ENCODE measurements at regions not wholly inside any gene's neighbourhood (a gene's known extent, or its start where the extent isn't known, plus 50 kb on each side); places are given as distances from the start of the nearest gene placed in this dataset.
A peak's percentile ranks its signal among the peaks of the same experiment; 100 is the strongest.

DNA sequence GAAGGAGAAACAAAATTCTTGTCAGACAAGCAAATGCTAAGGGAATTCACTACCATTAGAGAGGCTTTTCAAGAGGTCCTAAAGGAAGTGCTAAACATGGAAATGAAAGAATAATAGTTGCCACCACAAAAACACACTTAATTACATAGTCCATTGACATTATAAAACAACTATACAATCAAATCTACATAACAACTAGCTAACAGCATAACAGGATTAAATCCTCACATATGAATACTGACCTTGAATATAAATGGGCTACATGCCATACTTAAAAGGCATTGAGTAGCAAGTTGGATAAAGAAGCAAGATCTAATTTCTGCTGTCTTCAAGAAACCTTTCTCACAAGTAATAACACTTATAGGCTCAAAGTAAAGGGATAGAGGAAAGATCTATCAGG, 811.5 kb upstream of the CITED2 start:
- no peak overlapping the region for H3K4me3 ChIP-seq (ENCODE audit: insufficient read depth, low read length)
- no peaks in the 10 kb centered on the region for H4K20me1 ChIP-seq (ENCODE audit: insufficient read depth, low read length)
- peaks cover 18% of the 10 kb centered on the region for H3K4me1 ChIP-seq (ENCODE audit: insufficient read depth, low read length)
- no peaks in the 10 kb centered on the region for H3K79me2 ChIP-seq (ENCODE audit: insufficient read depth, low read length)
- no peaks in the 10 kb centered on the region for H3K36me3 ChIP-seq (ENCODE audit: insufficient read depth, low read length)
- H3K9me3 ChIP-seq (ENCODE audit: low read depth, low read length): no peaks in the 10 kb centered on the region
- TF ChIP-seq, protein P1, sequence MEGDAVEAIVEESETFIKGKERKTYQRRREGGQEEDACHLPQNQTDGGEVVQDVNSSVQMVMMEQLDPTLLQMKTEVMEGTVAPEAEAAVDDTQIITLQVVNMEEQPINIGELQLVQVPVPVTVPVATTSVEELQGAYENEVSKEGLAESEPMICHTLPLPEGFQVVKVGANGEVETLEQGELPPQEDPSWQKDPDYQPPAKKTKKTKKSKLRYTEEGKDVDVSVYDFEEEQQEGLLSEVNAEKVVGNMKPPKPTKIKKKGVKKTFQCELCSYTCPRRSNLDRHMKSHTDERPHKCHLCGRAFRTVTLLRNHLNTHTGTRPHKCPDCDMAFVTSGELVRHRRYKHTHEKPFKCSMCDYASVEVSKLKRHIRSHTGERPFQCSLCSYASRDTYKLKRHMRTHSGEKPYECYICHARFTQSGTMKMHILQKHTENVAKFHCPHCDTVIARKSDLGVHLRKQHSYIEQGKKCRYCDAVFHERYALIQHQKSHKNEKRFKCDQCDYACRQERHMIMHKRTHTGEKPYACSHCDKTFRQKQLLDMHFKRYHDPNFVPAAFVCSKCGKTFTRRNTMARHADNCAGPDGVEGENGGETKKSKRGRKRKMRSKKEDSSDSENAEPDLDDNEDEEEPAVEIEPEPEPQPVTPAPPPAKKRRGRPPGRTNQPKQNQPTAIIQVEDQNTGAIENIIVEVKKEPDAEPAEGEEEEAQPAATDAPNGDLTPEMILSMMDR (IDR thresholded peaks at IDR 0.05; ENCODE audit: extremely low read depth, low read depth, low read length): no peak
- H2AFZ ChIP-seq (ENCODE audit: low read length): no peak overlapping the region
- H3K27me3 ChIP-seq (ENCODE audit: insufficient read depth, low read length): no peaks in the 10 kb centered on the region
- no peak overlapping the region for H3K4me2 ChIP-seq (ENCODE audit: insufficient read depth, low read length)
- no peak for DNase-seq (ENCODE audit: insufficient read length, low spot score, missing footprints)
- no peak overlapping the region for H3K27ac ChIP-seq (ENCODE audit: low read depth, low read length)

DNA sequence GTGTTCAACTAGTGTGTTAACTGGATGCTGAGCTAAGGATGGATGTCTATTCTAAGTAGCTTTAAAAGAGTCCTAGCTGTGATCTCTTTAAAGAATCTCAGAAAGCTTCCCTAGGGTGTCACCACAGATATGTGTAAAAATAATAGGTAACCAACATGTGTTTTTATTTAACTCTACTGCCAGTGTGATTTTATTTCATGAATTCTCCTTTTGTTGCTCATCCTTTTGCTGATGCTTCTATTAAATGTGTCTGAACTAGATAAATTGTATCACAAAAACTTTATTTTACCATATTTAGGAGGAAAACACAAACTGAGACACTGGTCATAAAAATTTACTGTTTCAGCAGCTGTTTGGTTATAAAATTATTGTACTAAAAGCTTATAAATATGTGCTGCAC, 809.4 kb upstream of the CITED2 start:
- no peak for DNase-seq (ENCODE audit: insufficient read length, low spot score, missing footprints)
- H3K36me3 ChIP-seq (ENCODE audit: insufficient read depth, low read length): no peaks in the 10 kb centered on the region
- peaks cover 22% of the 10 kb centered on the region for H3K4me1 ChIP-seq (ENCODE audit: insufficient read depth, low read length)
- no peaks in the 10 kb centered on the region for H3K9me3 ChIP-seq (ENCODE audit: low read depth, low read length)
- no peak overlapping the region for H3K27ac ChIP-seq (ENCODE audit: low read depth, low read length)
- no peaks in the 10 kb centered on the region for H3K79me2 ChIP-seq (ENCODE audit: insufficient read depth, low read length)
- H3K4me2 ChIP-seq (ENCODE audit: insufficient read depth, low read length): no peak overlapping the region
- no peaks in the 10 kb centered on the region for H4K20me1 ChIP-seq (ENCODE audit: insufficient read depth, low read length)
- TF ChIP-seq, protein P1 (IDR thresholded peaks at IDR 0.05; ENCODE audit: extremely low read depth, low read depth, low read length): no peak
- no peak overlapping the region for H3K4me3 ChIP-seq (ENCODE audit: insufficient read depth, low read length)
- peak overlapping the region; percentile 3 for H2AFZ ChIP-seq (ENCODE audit: low read length)
- no peaks in the 10 kb centered on the region for H3K27me3 ChIP-seq (ENCODE audit: insufficient read depth, low read length)

DNA sequence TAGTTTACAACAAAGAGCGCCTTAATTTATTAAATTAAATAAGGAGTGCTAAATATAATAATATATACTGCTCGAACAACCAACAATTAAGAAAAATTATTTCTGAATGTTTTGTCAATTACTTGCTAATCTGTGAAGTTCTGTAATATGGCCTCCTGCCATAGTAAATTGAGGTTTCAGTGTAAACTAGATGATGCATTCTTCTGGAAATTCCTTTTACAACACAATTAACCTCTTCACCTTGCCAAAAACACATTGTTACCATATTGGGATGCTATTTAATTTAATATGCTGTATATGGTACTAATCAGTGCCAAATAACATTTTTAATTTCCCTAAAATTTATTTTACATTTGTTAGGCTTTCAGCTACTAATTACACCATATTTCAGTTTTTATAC, 808.4 kb upstream of the CITED2 start:
- H3K36me3 ChIP-seq (ENCODE audit: insufficient read depth, low read length): no peaks in the 10 kb centered on the region
- TF ChIP-seq, protein P1 (IDR thresholded peaks at IDR 0.05; ENCODE audit: extremely low read depth, low read depth, low read length): no peak
- H3K9me3 ChIP-seq (ENCODE audit: low read depth, low read length): no peaks in the 10 kb centered on the region
- H3K79me2 ChIP-seq (ENCODE audit: insufficient read depth, low read length): no peaks in the 10 kb centered on the region
- no peak for DNase-seq (ENCODE audit: insufficient read length, low spot score, missing footprints)
- peaks cover 30% of the 10 kb centered on the region for H3K4me1 ChIP-seq (ENCODE audit: insufficient read depth, low read length)
- no peaks in the 10 kb centered on the region for H3K27me3 ChIP-seq (ENCODE audit: insufficient read depth, low read length)
- H2AFZ ChIP-seq (ENCODE audit: low read length): no peak overlapping the region
- H3K27ac ChIP-seq (ENCODE audit: low read depth, low read length): no peak overlapping the region
- no peak overlapping the region for H3K4me3 ChIP-seq (ENCODE audit: insufficient read depth, low read length)
- no peaks in the 10 kb centered on the region for H4K20me1 ChIP-seq (ENCODE audit: insufficient read depth, low read length)
- no peak overlapping the region for H3K4me2 ChIP-seq (ENCODE audit: insufficient read depth, low read length)

DNA sequence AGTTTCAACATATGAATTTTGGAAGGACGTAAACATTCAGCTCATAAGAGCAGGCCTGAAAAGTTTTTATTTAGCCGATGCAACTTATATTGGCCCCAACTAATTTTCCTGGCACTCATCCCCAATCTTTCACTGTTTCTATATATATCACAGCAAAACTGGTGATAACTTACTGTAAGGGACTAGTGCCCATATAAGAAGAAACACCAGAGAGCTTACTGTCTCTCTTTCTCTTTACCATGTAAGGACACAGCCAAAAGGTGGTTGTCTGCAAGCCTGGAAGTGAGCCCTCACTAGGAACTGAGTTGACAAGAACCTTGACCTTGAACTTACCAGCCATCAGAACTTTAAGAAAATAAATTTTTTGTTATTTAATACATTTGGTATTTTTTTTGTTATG, 807.4 kb upstream of the CITED2 start:
- DNase-seq (ENCODE audit: insufficient read length, low spot score, missing footprints): no peak
- Histone ChIP-seq H4K20me1 (ENCODE audit: insufficient read depth, low read length) (no peaks in the 10 kb centered on the region), H3K9me3 (ENCODE audit: low read depth, low read length) (no peaks in the 10 kb centered on the region), H3K4me3 (ENCODE audit: insufficient read depth, low read length) (no peak overlapping the region), H3K27me3 (ENCODE audit: insufficient read depth, low read length) (no peaks in the 10 kb centered on the region), H3K27ac (ENCODE audit: low read depth, low read length) (no peak overlapping the region), H3K79me2 (ENCODE audit: insufficient read depth, low read length) (no peaks in the 10 kb centered on the region), H3K36me3 (ENCODE audit: insufficient read depth, low read length) (no peaks in the 10 kb centered on the region), H3K4me2 (ENCODE audit: insufficient read depth, low read length) (no peak overlapping the region), H2AFZ (ENCODE audit: low read length) (no peak overlapping the region), H3K4me1 (ENCODE audit: insufficient read depth, low read length) (peaks cover 32% of the 10 kb centered on the region)
- TF ChIP-seq, protein P1 (IDR thresholded peaks at IDR 0.05; ENCODE audit: extremely low read depth, low read depth, low read length): no peak
